OCI-LY1 (cell line): ENCODE measurements at regions not wholly inside any gene's neighbourhood (a gene's known extent, or its start where the extent isn't known, plus 50 kb on each side); places are given as distances from the start of the nearest gene placed in this dataset.

Experiments
- EZH2 ChIP-seq: fragments of 200-600 bp; sonication (generic), shearing (Covaris generic); IDR thresholded peaks from 2 replicates; pipeline ENCODE4 v1.8.0; 2017; ENCODE audit warnings: borderline replicate concordance, mixed run types, mild to moderate bottlenecking, antibody characterized with exemption, low read length, moderate library complexity, mixed read lengths
- TF ChIP-seq, protein P1 (sequence below): fragments of 200-600 bp; sonication (generic), shearing (Covaris generic); IDR thresholded peaks from 2 replicates; pipeline ENCODE4 v1.5.1; 2017; ENCODE audit warnings: mild to moderate bottlenecking, antibody characterized with exemption, low read length, moderate library complexity, mixed read lengths

DNA sequence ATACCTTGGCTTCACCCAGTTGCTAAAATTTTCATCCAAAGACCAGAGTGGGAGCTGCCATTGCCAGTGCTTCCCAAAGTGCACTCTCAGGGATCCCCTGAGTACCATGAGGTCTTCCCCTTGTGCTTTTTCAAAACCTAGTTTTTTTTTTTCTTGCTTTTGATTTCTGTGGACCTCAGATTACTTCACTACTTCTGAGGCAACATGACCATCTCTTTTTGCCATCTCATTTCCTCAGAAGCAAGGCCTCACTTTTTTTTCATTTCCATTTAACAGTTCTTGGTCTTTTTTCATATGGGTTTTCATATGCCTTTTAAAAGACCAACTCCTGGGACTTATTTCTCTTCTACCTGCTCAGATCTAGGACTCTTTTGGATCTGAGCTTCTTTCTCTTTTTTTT is 64.1 kb upstream of the MMS22L start:
- TF ChIP-seq, protein P1, sequence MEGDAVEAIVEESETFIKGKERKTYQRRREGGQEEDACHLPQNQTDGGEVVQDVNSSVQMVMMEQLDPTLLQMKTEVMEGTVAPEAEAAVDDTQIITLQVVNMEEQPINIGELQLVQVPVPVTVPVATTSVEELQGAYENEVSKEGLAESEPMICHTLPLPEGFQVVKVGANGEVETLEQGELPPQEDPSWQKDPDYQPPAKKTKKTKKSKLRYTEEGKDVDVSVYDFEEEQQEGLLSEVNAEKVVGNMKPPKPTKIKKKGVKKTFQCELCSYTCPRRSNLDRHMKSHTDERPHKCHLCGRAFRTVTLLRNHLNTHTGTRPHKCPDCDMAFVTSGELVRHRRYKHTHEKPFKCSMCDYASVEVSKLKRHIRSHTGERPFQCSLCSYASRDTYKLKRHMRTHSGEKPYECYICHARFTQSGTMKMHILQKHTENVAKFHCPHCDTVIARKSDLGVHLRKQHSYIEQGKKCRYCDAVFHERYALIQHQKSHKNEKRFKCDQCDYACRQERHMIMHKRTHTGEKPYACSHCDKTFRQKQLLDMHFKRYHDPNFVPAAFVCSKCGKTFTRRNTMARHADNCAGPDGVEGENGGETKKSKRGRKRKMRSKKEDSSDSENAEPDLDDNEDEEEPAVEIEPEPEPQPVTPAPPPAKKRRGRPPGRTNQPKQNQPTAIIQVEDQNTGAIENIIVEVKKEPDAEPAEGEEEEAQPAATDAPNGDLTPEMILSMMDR: no peak
- TF ChIP-seq EZH2: no peak
